Ishikawa (cell line): ENCODE measurements at regions not wholly inside any gene's neighbourhood (a gene's known extent, or its start where the extent isn't known, plus 50 kb on each side); places are given as distances from the start of the nearest gene placed in this dataset.

Experiments used
- CREB1 ChIP-seq: IDR thresholded peaks from 2 replicates; pipeline ENCODE4 v1.6.1; 2012; ENCODE audit warnings: low read depth
- EGR1 ChIP-seq: IDR thresholded peaks from 2 replicates; pipeline ENCODE4 v1.6.1; 2012
- EP300 ChIP-seq: IDR thresholded peaks from 2 replicates; pipeline ENCODE4 v1.6.1; 2012; ENCODE audit warnings: borderline replicate concordance
- RAD21 ChIP-seq: IDR thresholded peaks from 2 replicates; pipeline ENCODE4 v1.6.1; 2012; ENCODE audit warnings: low read depth
- YY1 ChIP-seq: IDR thresholded peaks from 2 replicates; pipeline ENCODE4 v1.6.1; 2012; ENCODE audit warnings: low read depth

DNA sequence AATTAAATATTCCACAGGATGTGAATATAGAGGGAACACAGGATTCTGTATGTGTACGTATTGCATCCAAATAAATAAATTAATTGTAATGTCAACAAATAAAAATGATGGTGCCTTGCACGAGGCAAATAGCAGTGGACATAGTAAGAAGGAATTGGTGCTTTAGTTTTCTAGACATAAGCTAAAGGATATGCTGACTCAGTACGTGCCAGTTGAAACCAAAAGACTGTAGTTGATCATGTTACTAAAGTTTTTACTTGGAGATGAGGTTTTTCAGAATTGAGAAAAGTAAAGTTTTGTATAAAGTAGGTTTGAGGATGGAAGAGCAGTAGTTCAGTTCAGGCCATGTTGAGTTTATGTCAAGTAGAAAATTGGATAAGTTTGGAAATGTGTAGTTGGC is 807.2 kb downstream of the SLC16A7 start:
- TF ChIP-seq YY1 (no peak), EP300 (no peak), RAD21 (no peak), CREB1 (no peak), EGR1 (no peak)
